ENCODE measurements at regions not wholly inside any gene's neighbourhood (a gene's known extent, or its start where the extent isn't known, plus 50 kb on each side); places are given as distances from the start of the nearest gene placed in this dataset.
A peak's percentile ranks its signal among the peaks of the same experiment; 100 is the strongest.

DNA sequence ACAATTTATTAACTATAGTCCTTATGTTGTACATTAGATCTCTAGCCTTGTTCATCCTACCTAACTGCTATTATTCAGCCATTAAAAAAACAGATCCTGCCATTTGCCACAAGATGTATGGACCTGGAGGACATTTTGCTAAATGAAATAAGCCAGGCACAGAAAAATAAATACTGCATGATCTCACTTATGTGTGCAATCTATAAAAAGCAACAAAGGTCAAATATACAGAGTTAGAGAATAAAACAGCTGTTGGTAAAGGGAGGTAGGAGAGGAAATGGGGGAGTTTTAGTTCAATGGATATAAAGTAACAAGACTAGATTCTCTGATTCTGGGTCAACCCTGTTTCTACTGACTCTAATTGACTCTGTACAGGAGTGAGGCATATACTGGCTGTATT lies 103.3 kb upstream of the FAM9C start:
- no peak for DNase-seq (ENCODE audit: low spot score)

DNA sequence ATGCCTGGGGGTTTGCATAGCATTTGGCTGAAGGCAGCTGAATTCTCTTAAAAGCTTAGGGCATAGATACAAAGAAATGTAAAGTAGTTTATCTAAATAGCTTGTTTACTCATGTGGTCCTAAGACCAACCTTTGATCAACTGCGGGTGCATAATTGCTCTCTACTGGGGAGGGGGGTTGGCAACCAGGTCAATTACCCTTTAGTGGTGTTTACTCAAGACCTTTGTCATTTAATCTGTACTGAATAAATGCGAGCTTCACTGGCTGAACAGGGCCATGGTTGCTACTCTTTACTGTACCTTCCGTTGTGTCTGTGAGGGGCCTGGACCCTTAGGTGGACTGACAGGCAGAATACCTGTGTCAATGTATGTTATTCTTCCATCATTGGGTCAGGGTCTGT lies 102.7 kb upstream of the FAM9C start:
- DNase-seq (ENCODE audit: low spot score), result no peak

DNA sequence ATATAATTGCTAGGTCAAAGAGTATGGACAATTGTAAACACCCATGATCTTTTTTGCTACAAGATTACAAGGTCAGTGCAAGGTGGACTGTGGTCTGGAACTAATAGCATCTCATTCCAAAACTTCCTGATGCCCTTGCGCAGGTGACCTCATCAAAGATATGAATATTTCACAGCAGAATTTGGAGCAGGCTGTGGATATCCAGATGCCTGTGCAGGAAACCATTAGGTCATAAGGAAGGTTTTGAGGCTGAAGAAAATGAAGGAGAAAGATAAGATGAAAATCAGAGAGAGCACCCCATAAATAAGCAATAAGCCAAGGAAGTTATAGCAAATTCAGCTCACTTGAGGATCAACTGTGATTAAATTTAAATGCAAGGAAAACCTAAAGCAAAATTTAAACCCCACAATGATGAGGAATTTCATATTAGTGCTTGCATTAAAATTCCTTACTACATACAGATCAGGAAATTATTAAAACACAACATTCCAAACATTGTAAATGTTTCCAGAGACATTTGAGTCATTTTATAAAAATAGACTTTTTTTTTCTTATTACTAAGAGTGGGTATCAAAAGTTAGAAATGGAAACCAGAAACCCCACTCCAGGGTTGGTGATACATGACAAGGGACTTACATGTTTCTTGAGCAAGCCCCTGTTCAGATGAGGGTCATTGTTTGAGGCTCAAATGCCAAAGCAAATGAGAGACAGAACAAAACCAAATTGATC lies 100.7 kb upstream of the FAM9C start:
- no peak for DNase-seq (ENCODE audit: low spot score)

DNA sequence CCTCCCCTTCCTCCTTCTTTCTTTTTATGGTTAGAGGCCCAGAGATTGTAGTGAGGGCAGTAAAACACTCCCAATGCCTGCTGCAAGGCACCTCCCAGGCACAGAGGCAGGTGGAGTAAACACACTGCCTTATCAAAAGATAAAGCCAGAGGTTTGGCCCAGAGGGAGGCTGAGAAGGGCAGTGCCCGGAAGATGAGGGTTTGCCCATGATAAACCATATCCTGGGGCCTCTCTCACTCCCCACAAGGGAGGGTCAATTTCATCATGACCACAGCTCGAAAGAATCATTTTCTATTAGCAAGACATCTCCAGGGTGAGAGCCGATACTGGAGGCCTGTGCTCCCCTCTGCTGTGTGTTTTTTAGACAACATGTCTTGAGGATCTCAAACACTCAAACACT lies 98.5 kb upstream of the FAM9C start:
- no peak for DNase-seq (ENCODE audit: low spot score)

DNA sequence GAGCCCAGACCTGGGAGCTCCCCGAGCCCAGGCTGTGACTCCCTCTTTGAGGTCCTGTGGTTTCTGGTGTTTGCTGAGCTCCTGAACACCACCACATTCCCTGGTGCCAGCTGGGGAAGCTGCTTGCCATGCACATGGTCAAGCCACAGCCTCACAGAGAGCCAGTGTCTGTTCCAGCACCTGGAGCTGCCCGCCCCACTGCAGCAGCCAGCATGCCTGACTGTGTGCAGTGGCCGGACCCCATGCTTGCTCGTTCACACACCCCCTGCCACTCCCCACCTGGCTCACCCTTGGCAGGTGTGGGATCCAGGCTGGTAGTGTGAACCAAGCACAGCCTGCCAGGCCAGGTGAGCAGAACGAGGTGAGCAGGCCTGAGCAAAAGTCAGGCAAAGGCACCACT lies 95.6 kb upstream of the FAM9C start:
- DNase-seq (ENCODE audit: low spot score), result no peak

GRCh38 chrX:13131396-13132137 lies 87.1 kb upstream of the FAM9C start:
- peak; percentile 17 for DNase-seq (ENCODE audit: low spot score)

- no peak for DNase-seq (ENCODE audit: low spot score)
Observed at GRCh38 chrX:13130816-13131215, 86.4 kb upstream of the FAM9C start.

- DNase-seq (ENCODE audit: low spot score), result no peak
Observed at GRCh38 chrX:13128104-13128503, 83.7 kb upstream of the FAM9C start.

DNA sequence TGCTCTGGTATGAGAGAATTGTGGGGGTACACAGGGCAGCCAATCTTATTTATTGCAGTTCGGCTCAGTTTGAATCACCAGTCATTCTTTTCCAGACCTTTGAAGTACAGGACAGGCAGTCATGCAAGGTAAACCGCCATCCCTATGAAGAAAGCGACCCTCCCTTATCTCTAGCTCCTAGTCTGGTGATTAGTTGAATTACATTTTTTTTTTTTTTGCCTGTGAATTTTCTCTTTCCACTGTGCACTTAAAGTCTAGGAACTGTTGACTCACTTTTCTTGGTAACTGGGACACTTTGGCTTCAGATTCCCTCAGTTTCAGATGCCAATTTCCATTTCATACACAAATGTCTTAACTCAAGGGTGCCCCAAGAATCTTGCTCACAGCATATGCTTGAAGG lies 82.4 kb upstream of the FAM9C start:
- DNase-seq (ENCODE audit: low spot score), result no peak

DNA sequence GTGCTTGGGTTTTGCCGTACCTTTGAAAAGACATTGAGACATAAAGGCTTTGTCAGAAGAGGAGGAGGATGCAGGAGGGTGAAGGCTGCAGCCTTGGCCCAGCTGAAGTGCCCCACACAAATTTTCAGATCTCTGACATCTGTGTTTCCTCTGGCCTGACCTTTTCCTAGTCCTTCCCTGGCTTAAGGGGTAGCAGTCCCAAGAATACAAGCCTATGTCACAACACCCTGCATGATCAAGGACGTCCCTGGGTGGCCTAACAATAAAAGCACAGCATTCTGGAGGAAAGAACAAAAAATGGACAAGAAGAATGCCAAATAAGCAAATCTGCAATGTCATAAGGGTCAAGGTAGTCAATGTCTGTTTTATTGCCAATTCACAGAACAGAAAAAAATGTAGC lies 80.8 kb upstream of the FAM9C start:
- DNase-seq (ENCODE audit: low spot score), result no peak

DNA sequence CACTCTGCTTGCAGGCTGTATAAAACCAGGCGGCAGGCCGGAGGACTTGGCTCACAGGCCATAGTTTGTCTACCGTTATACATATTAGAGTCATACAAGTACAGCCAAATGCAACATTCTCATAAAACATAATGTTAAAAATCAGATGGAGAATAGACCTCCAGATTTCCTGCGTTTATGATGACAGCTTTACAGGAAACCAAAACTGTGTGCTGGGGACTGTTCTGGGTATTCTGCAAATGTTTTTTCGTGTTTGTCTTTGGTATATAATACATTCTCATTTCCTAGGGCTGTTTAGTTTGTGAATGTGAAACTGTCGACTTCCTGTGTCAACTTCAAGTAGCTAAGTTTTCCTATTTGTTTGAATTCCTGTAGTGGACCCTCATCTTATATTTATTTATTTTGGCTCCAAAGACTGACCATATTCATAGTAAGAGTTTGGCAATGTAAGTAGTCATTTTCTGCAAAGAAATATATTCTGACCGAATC lies 79.5 kb upstream of the FAM9C start:
- DNase-seq (ENCODE audit: low spot score), result no peak

DNA sequence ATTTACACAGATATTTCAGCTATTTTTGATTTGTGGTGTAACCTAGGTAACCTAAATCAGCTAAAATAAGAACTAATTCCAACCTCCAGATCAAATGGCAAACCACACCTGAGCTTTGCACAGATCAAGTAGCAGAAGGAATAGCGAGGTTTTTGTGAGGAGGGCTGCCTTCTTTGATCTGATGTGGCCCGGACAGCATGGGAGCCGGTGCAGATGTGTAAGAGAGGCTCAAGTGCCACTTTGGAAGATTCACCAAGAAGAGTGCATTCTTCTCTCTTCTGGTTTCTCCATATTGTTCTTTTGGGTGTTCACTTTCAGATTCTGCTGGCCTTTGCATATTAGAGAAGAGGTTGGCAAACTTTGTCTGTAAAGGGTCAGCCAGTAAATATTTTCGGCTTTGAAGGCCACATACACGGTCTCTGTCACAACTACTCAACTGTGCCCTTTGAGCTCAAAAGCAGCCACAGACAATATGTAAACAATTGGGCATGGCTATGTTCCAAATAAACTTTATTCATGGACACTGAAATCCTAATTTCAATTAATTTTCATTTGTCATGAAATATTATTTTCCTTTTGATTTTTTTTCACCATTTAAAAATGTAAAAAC lies 78.9 kb upstream of the FAM9C start:
- no peak for DNase-seq (ENCODE audit: low spot score)

DNA sequence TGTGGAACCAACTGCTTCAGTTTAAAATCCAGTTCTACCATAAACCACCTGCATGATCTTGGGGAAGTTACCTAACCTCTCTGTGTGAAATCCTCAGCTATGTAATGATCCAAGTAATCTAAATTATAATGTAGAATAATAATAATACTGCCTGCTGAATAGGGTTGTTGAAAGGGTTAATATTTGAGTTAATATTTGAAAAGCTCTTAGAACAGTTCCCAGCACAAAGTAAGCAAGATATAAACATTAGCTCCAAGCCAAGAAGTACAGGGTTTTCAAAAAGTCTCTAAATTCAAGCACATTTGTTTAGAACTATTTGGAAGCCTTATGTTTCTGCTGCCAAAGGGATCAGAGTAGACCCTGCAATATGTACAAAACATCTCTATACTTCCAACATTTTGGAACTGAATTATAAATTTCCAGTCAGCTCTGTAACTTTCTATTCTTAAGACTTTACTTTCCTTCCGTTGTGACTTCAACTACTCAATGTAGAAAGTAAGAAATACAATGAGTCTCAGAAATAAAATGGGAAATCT lies 76.7 kb upstream of the FAM9C start:
- DNase-seq (ENCODE audit: low spot score), result no peak

GRCh38 chrX:13120017-13120416 lies 75.6 kb upstream of the FAM9C start:
- no peak for DNase-seq (ENCODE audit: low spot score)

DNA sequence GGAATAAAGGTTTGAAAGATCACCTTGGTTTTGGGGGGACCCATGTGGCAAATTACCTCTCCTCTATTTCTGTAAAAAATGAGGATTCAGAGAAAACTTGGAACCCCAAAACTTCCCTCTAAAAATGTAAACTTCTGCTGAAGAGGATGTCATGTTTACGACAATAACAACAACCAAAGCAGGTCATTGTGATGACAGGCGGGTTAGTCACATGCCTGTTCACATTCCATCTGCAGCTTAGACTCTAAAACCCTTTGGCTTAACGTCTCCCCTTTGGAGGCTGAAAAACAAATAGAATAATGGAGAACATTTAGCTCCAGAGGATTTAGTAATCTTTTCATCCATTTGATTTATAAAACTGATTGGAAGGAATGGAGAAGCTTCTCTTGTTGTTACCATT lies 75.0 kb upstream of the FAM9C start:
- no peak for DNase-seq (ENCODE audit: low spot score)

GRCh38 chrX:13115146-13115855 lies 70.9 kb upstream of the FAM9C start:
- no peak for DNase-seq (ENCODE audit: low spot score)

DNA sequence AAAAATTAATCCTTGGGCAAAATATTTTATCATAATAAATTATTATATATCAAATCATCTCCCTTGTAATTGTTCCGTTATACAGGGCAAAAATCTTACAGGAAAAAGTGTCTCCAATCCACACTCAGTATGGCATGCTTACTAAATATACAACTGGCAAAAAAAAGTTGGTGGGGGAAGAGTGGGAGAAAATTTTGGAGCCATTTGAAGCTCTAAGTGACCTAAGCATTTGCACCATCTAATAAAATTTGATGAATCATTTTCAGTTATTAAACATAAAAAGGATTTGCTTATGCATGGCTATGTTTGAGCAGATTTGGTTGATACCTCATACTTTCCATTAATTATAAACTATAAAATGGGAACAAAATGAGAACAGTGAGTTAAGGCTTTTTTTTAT lies 68.1 kb upstream of the FAM9C start:
- no peak for DNase-seq (ENCODE audit: low spot score)

DNA sequence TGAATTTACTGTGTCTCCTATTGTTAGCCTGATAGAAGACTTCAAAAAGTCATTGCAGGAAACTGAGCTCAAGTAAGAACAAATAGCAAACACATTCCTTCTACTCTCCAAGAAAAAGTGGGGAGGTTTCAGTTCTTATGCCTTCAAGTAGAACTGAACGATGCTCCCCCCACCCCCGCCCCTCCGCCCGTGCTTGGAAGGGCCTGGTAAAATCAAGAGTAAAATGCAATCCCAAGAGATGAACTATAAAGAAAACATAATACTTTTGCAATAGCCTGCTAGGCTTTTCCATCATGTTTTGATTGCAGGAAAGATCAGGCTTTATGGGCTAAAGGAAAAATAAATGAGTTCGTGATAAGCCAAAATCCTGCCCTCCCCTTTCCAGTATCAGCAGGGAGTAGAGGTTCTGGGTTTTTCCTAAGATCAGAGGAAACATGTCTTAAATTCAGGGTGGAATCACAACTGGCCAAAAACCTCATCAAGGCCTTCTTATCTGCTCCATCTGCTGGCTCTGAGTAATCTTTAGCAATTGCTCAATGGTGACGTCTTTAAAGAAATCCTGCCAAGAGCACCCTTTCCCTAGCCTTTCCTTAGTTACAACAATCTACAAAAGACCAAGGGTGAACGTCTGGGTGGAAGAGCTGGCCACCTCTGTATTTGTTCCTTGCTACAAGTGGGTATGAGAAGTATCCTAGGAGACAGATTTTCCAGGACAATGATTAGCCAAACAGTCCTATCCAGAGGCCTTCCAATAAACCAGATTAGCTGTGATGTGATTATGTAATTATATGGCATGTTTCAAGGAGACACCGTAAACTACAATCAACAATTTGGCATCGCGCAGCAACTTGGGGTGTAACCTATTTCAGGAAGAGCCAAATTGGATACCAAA lies 66.3 kb upstream of the FAM9C start:
- DNase-seq (ENCODE audit: low spot score), result no peak

GRCh38 chrX:13109817-13110216 lies 65.4 kb upstream of the FAM9C start:
- DNase-seq (ENCODE audit: low spot score), result no peak

- DNase-seq (ENCODE audit: low spot score), result no peak
Observed at GRCh38 chrX:13103914-13104274, 59.5 kb upstream of the FAM9C start.

DNA sequence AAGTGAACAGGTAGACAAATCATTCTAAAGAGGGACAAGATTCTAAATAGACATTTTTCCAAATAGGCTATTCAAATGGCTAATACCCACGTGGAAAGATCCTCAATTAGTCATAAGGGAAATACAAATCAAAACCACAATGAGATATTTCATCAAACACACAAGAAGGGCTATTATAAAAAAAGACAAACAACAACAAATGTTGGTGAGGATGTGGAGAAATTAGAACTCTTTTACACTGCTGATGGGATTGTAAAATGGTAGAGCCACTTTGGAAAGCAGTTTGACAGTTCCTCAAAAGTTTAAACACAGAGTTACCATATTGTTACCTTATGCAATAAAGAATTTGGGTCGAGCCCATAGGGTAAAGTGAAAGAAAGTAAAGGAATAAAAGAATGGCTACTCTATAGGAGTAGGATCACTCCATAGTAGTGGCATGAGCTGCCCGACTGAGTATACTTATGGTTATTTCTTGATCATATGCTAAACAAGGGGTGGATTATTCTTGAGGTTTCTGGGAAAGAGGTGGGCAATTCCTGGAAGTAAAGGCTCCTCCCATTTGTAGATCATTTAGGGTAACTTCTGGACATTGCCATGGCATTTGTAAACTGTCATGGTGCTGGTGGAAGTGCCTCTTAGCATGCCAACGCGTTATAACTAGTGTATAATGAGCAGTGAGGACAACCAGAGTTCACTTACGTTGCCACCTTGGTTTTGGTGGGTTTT lies 58.9 kb upstream of the FAM9C start:
- no peak for DNase-seq (ENCODE audit: low spot score)
